Breast epithelium (tissue), 3 donors: ENCODE measurements at regions not wholly inside any gene's neighbourhood (a gene's known extent, or its start where the extent isn't known, plus 50 kb on each side); places are given as distances from the start of the nearest gene placed in this dataset.

ENCODE experiments used
- POLR2A ChIP-seq: fragments of 450-650 bp; IDR thresholded peaks from one replicate; pipeline ENCODE4 v1.6.1; 2016; ENCODE audit warnings: antibody characterized with exemption, mild to moderate bottlenecking, moderate library complexity
- POLR2AphosphoS5 ChIP-seq, 3 donors: sonication (generic); formaldehyde crosslinking; IDR thresholded peaks; one replicate each; pipeline ENCODE4 v1.6.1; 2017; ENCODE audit warnings: antibody characterized with exemption in 3 of 3
- TF ChIP-seq, protein P1 (sequence below), 3 donors: fragments of 450-650 bp; IDR thresholded peaks; one replicate each; pipeline ENCODE4 v1.5.1; 2016 to 2017; ENCODE audit warnings: antibody characterized with exemption in 3 of 3, mild to moderate bottlenecking in 3 of 3, moderate library complexity in 3 of 3

DNA sequence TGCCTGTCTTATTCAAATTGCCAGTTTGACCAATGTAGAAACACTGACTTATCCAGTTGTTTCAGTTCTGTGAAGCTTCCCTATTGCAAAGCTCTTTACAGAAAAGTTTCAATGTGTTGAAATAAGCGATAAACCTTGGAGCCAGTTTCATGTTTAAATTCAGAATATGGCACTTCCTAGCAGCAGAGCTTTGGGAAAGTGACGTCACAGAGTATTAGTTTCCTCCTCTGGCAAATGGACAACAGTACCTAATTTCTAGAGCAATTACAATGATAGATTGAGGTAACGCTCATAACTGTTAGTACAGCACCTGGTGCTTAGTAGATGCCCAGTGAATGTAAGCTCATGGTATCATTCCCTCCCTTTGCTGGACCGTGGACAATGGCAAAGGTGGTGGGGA is 527.5 kb upstream of the DAB1 start:
- TF ChIP-seq, protein P1, sequence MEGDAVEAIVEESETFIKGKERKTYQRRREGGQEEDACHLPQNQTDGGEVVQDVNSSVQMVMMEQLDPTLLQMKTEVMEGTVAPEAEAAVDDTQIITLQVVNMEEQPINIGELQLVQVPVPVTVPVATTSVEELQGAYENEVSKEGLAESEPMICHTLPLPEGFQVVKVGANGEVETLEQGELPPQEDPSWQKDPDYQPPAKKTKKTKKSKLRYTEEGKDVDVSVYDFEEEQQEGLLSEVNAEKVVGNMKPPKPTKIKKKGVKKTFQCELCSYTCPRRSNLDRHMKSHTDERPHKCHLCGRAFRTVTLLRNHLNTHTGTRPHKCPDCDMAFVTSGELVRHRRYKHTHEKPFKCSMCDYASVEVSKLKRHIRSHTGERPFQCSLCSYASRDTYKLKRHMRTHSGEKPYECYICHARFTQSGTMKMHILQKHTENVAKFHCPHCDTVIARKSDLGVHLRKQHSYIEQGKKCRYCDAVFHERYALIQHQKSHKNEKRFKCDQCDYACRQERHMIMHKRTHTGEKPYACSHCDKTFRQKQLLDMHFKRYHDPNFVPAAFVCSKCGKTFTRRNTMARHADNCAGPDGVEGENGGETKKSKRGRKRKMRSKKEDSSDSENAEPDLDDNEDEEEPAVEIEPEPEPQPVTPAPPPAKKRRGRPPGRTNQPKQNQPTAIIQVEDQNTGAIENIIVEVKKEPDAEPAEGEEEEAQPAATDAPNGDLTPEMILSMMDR (IDR thresholded peaks at IDR 0.05): no peak
- TF ChIP-seq POLR2A (no peak), POLR2AphosphoS5 (IDR thresholded peaks at IDR 0.05) (no peak)
